GM12864 (cell line): ENCODE measurements at regions not wholly inside any gene's neighbourhood (a gene's known extent, or its start where the extent isn't known, plus 50 kb on each side); places are given as distances from the start of the nearest gene placed in this dataset.

ENCODE experiments used
- DNase-seq: peaks from one replicate; pipeline ENCODE4 v3.0.0-alpha.2; 2011; ENCODE audit warnings: low read depth
- H3K4me3 ChIP-seq: 2 replicates; pipeline ENCODE4 v1.5.1; 2011; ENCODE audit warnings: mild to moderate bottlenecking, low read depth, low read length, control low read depth
- CTCF ChIP-seq: IDR thresholded peaks from 2 replicates; pipeline ENCODE4 v1.5.1; 2011; ENCODE audit warnings: low read depth, mild to moderate bottlenecking, moderate library complexity, low read length, control low read depth, inconsistent platforms; ENCODE audit errors: missing control alignments

GRCh38 chr12:92339198-92339821, 193.7 kb upstream of the BTG1 start:
- TF ChIP-seq CTCF = no peak
- no peak overlapping the region for H3K4me3 ChIP-seq
- no peak for DNase-seq

DNA sequence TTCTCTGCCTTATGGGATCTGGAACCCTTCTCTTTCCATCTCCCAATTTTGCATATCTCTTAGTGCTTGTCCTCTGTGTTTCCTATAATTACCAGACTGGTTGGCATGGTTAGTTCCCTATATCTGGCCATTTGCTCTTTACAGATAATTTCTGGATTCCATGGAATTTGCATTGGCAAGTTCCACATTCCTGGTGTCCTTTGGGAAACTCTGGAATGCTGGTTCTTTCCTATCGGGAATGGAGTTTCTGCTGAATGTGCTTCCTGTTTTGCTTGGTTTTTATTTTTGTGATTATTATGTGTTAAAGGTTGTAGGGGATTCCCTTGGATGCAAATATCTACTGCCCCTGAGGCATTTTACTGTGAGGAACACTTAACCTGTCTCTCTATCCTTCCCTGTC, 193.0 kb upstream of the BTG1 start:
- H3K4me3 ChIP-seq = no peak overlapping the region
- no peak for DNase-seq
- TF ChIP-seq CTCF = no peak

DNA sequence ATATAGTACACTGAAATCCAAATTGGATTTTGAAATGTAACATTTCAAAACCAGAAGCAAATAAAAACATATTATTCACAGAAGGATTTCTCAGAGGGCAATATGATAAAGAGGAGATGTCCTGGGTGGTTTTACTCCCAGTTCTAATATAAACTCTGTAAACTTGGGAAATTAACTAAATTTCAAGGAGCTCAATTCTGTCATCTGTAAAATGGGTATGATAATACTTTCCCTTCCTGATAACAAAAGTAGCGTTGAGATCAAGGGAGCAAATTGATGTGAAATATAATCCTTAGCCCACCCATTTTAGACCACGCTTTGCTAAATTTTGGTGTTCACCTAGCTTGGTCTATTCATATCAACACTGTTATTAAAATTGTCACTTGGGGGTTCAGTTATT, 192.5 kb upstream of the BTG1 start:
- DNase-seq = no peak
- TF ChIP-seq CTCF = no peak
- H3K4me3 ChIP-seq = no peak overlapping the region

- TF ChIP-seq CTCF = no peak
- DNase-seq = no peak
- no peak overlapping the region for H3K4me3 ChIP-seq
Observed at GRCh38 chr12:92337128-92337527, 191.5 kb upstream of the BTG1 start.

DNA sequence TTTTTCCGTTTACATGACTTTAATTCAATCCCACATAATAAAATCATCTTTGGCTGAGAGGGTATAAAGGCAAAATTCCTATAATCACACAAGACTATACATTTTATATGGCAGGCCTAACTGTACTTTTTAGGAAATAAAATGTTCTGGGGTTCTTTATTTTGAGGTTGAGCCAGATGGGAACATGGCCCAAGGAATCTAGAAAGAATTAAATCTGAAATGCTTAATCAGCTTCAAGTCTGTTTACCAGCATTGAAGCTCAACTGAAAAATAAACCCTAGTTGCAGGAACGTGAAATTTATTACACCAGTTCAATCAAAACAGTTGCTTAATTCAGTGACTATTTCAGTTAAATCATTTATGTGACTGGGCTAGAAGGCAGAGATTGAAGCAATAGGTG, 191.0 kb upstream of the BTG1 start:
- DNase-seq = no peak
- TF ChIP-seq CTCF = no peak
- H3K4me3 ChIP-seq = no peak overlapping the region

DNA sequence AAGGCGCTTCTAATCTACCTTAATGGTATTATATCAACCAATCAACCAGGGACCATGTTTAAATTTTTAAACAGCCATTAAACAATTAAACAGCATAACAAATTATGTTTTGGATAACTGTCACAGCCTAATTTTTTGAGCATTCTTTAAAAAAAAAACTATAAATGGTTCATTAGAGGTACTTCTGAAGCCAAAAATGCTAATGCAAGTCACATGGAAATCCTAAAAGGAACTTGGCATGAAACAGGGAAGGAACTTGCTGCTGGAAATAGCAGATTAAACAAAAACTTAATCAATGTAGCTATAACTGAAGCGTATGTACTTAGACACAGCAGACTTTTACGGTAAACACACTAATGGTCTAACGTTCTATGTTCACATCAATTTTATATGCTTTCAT, 190.2 kb upstream of the BTG1 start:
- TF ChIP-seq CTCF = no peak
- no peak for DNase-seq
- H3K4me3 ChIP-seq = no peak overlapping the region

- DNase-seq = no peak
- no peak overlapping the region for H3K4me3 ChIP-seq
- TF ChIP-seq CTCF = no peak
Observed at GRCh38 chr12:92334552-92334951, 188.9 kb upstream of the BTG1 start.
